K562 (cell line): ENCODE measurements at regions not wholly inside any gene's neighbourhood (a gene's known extent, or its start where the extent isn't known, plus 50 kb on each side); places are given as distances from the start of the nearest gene placed in this dataset.

Experiments used
- ATAC-seq: fragments of 200-7000 bp; cut with Tn5 transposase; 3 replicates; pipeline ENCODE4 v1.9.1; 2020; ENCODE audit warnings: moderate library complexity
- BruUV-seq: library from RNA; stranded (reverse); fragments of 400-500 nt; replicated peaks from 2 replicates; lab custom pipeline; 2021; lab: Mats Ljungman, UMichigan
- CTCF ChIA-PET: fragments of 300-600 bp; formaldehyde crosslinking; extraction: SDS; loops from one replicate; lab custom pipeline; 2021; ENCODE audit warnings: low intra/inter-chr PET ratio; lab: Yijun Ruan, JAX
- POLR2A ChIA-PET: fragments of 300-600, 350-650 bp; sonication (Branson Sonifier 250); formaldehyde crosslinking; extraction: SDS; loops from one replicate; lab custom pipeline; 2021; ENCODE audit warnings: antibody characterized with exemption, inconsistent platforms; lab: Yijun Ruan, JAX
- DNase-seq, 4 experiments: peaks; one replicate each; pipeline versions ENCODE4 v3.0.0 to v3.0.0-alpha.2; 2011 to 2018; ENCODE audit warnings: low spot score in 3 of 4, mixed read lengths in 3 of 4; ENCODE audit errors: extremely low read depth in 1 of 4
- FAIRE-seq: peaks from 2 replicates; lab custom pipeline; 2011; peaks lifted over from hg19 to GRCh38; lab: Jason Lieb, UNC
- H2AFZ ChIP-seq: 2 replicates; pipeline ENCODE4 v1.6.0; 2011; ENCODE audit warnings: low read depth, low read length, control low read depth, inconsistent platforms
- H3K27ac ChIP-seq: fragments of 200-600 bp; 3 replicates; pipeline ENCODE4 v1.8.0; 2011; ENCODE audit warnings: low read depth, mild to moderate bottlenecking, control low read depth, inconsistent platforms, low read length, moderate library complexity, mixed read lengths; ENCODE audit errors: extremely low read depth
- H3K27me3 ChIP-seq, 2 experiments: fragments of 300-600 bp in 1 of 2; 2 replicates in 1 of 2; 3 replicates in 1 of 2; pipeline versions ENCODE4 v1.6.0 to v1.8.0; 2011; ENCODE audit warnings: inconsistent platforms in 2 of 2, low read length in 2 of 2, mild to moderate bottlenecking in 1 of 2, mixed read lengths in 1 of 2, moderate library complexity in 1 of 2; ENCODE audit not compliant: control insufficient read depth in 2 of 2, insufficient read depth in 2 of 2
- H3K36me3 ChIP-seq: fragments of 300-600 bp; 3 replicates; pipeline ENCODE4 v1.8.0; 2011; ENCODE audit warnings: mild to moderate bottlenecking, low read length, inconsistent platforms; ENCODE audit not compliant: control insufficient read depth, insufficient read depth
- H3K4me1 ChIP-seq, 2 experiments: fragments of 200-600 bp in 1 of 2; replicated peaks in 1 of 2; 2 replicates in 1 of 2; 3 replicates in 1 of 2; pipeline versions ENCODE4 v1.5.1 to v1.8.0; 2011; ENCODE audit warnings: inconsistent platforms in 2 of 2, low read length in 2 of 2, mild to moderate bottlenecking in 1 of 2, mixed read lengths in 1 of 2, moderate library complexity in 1 of 2; ENCODE audit not compliant: control insufficient read depth in 2 of 2, insufficient read depth in 2 of 2
- H3K4me2 ChIP-seq: 2 replicates; pipeline ENCODE4 v1.6.1; 2011; ENCODE audit warnings: low read length, control low read depth, inconsistent platforms, mixed read lengths; ENCODE audit not compliant: insufficient read depth
- H3K4me3 ChIP-seq: fragments of 200-600 bp; sonication (generic), shearing (Covaris generic); 2 replicates; pipeline ENCODE4 v1.5.1; 2016; ENCODE audit warnings: control low read depth, inconsistent platforms
- H3K79me2 ChIP-seq: fragments of 200-600 bp; 3 replicates; pipeline ENCODE4 v1.8.0; 2011; ENCODE audit warnings: low read length, inconsistent platforms; ENCODE audit not compliant: control insufficient read depth, insufficient read depth
- H3K9ac ChIP-seq, 2 experiments: 2 replicates each; pipeline versions ENCODE4 v1.6.0 to v1.6.1; 2011; ENCODE audit warnings: low read depth in 2 of 2, low read length in 2 of 2, control low read depth in 1 of 2, inconsistent platforms in 1 of 2, mild to moderate bottlenecking in 1 of 2, mixed read lengths in 1 of 2; ENCODE audit not compliant: insufficient read depth in 1 of 2
- H3K9me1 ChIP-seq: one replicate; pipeline ENCODE4 v1.6.0; 2011; ENCODE audit warnings: inconsistent platforms, mild to moderate bottlenecking, low read length, moderate library complexity; ENCODE audit not compliant: control insufficient read depth, insufficient read depth
- H3K9me3 ChIP-seq: replicated peaks from 2 replicates; pipeline ENCODE4 v1.5.1; 2011; ENCODE audit warnings: low read depth, low read length, inconsistent platforms; ENCODE audit not compliant: control insufficient read depth, insufficient read depth
- H4K20me1 ChIP-seq: replicated peaks from 2 replicates; pipeline ENCODE4 v1.6.1; 2011; ENCODE audit warnings: low read length, inconsistent platforms, mixed read lengths; ENCODE audit not compliant: control insufficient read depth, insufficient read depth
- FOXM1 ChIP-seq, 2 experiments: fragments of 450-650 bp in 1 of 2; sonication (generic) in 1 of 2; formaldehyde crosslinking in 1 of 2; IDR thresholded peaks; 2 replicates each; pipeline versions ENCODE4 v1.6.1 to v1.9.0; 2017 to 2022; ENCODE audit warnings: low read depth in 2 of 2, mild to moderate bottlenecking in 2 of 2, missing genetic modification reagents in 1 of 2, moderate library complexity in 1 of 2
- HMG20A ChIP-seq: fragments of 450-650 bp; formaldehyde crosslinking; conservative IDR thresholded peaks from 2 replicates; pipeline ENCODE4 v1.4.0; 2020; ENCODE audit warnings: mild to moderate bottlenecking, mixed read lengths
- NR4A1 ChIP-seq, 2 experiments: fragments of 250-450 bp in 1 of 2; fragments of 450-650 bp in 1 of 2; sonication (Bioruptor Pico) in 1 of 2; IDR thresholded peaks; 2 replicates each; pipeline versions ENCODE4 v1.4.0 to v1.6.1; 2016 to 2020; ENCODE audit warnings: mild to moderate bottlenecking in 2 of 2, missing compliant biosample characterization in 1 of 2, missing genetic modification characterization in 1 of 2, moderate library complexity in 1 of 2
- WGBS: fragments of 100-300 bp; shearing (Covaris generic); methylation state at CpG from one replicate; pipeline ENCODE4 v1.1.6; 2016; ENCODE audit warnings: low coverage, mixed read lengths; ENCODE audit not compliant: insufficient coverage; ENCODE audit errors: missing lambda C conversion rate; 5-methylcytosine and 5-hydroxymethylcytosine counted together
- in situ Hi-C: fragments of 300-500 bp; cut with MboI; formaldehyde crosslinking; loops from 4 replicates; pipeline ENCODE4 v1.15.0; 2018; ENCODE audit warnings: inconsistent platforms, mixed read lengths
- intact Hi-C: fragments of 100-400 bp; cut with micrococcal nuclease; formaldehyde crosslinking; loops from 2 replicates; pipeline ENCODE4 v1.14.2; 2022
- TF ChIP-seq, protein P1 (sequence below): sonication (generic); formaldehyde crosslinking; IDR thresholded peaks from 2 replicates; pipeline ENCODE4 v1.8.1; 2023; ENCODE audit warnings: mild to moderate bottlenecking, missing genetic modification reagents
- TF ChIP-seq, protein P2 (sequence below): sonication (generic); formaldehyde crosslinking; IDR thresholded peaks from 2 replicates; pipeline ENCODE4 v1.8.0; 2022; ENCODE audit warnings: missing genetic modification reagents, mild to moderate bottlenecking, moderate library complexity, borderline replicate concordance

DNA sequence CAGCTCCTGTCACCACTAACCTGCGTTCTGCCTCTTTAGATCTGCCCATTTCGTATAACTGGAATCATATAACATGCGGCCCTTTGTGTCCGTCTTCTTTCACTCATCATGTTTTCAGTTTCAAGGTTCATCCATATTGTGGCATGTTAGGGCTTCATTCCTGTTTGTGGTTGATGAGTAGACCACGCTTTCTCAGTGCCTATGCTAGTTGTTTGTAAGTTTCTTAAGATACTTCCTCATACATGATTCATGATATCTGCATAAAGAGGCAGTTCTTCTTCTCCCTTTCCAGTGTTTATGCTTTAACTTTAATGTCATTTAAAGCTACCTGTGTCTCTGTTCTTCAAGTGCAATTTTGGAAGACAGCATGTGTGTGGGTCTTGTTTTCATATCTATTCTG lies 79.5 kb upstream of the FAM20C start:
- peaks cover 45 to 62% of the 10 kb centered on the region in 2 experiments for H3K27me3 ChIP-seq
- WGBS: under 1% methylated on average over 5 of the region's 5 CpGs
- no peak overlapping the region for H3K4me2 ChIP-seq
- H4K20me1 ChIP-seq: no peaks in the 10 kb centered on the region
- H2AFZ ChIP-seq: no peak overlapping the region
- no peaks in the 10 kb centered on the region for H3K9me1 ChIP-seq
- H3K4me1 ChIP-seq: no peaks in the 10 kb centered on the region
- no peaks in the 10 kb centered on the region for H3K36me3 ChIP-seq
- in situ Hi-C loops (no loop called here), intact Hi-C loops (no loop called here)
- H3K79me2 ChIP-seq: no peaks in the 10 kb centered on the region
- H3K9ac ChIP-seq: no peak overlapping the region
- FAIRE-seq (no peak), ATAC-seq (no peak), DNase-seq (no peak)
- no TSS peak for BruUV-seq
- peaks cover 3% of the 10 kb centered on the region; the same call in 1 of the 2 replicates for H3K9me3 ChIP-seq
- POLR2A ChIA-PET: no interaction called here
- CTCF ChIA-PET: no interaction called here
- TF ChIP-seq HMG20A (no peak), NR4A1 (CRISPR knock-in tag; IDR thresholded peaks at IDR 0.05) (no peak), NR4A1 (tag; IDR thresholded peaks at IDR 0.05) (no peak), FOXM1 (IDR thresholded peaks at IDR 0.05; ENCODE audit: low read depth) (no peak), FOXM1 (CRISPR knock-in tag; IDR thresholded peaks at IDR 0.05; ENCODE audit: low read depth) (no peak)
- TF ChIP-seq, protein P1, sequence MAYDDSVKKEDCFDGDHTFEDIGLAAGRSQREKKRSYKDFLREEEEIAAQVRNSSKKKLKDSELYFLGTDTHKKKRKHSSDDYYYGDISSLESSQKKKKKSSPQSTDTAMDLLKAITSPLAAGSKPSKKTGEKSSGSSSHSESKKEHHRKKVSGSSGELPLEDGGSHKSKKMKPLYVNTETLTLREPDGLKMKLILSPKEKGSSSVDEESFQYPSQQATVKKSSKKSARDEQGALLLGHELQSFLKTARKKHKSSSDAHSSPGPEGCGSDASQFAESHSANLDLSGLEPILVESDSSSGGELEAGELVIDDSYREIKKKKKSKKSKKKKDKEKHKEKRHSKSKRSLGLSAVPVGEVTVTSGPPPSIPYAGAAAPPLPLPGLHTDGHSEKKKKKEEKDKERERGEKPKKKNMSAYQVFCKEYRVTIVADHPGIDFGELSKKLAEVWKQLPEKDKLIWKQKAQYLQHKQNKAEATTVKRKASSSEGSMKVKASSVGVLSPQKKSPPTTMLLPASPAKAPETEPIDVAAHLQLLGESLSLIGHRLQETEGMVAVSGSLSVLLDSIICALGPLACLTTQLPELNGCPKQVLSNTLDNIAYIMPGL (CRISPR knock-in tag): no peak
- TF ChIP-seq, protein P2, sequence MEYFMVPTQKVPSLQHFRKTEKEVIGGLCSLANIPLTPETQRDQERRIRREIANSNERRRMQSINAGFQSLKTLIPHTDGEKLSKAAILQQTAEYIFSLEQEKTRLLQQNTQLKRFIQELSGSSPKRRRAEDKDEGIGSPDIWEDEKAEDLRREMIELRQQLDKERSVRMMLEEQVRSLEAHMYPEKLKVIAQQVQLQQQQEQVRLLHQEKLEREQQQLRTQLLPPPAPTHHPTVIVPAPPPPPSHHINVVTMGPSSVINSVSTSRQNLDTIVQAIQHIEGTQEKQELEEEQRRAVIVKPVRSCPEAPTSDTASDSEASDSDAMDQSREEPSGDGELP: no peak
- TF ChIP-seq, all 486 proteins: peak for 0
- no peak overlapping the region for H3K27ac ChIP-seq
- no peak overlapping the region for H3K4me3 ChIP-seq
